HEK293T (cell line): ENCODE measurements at regions not wholly inside any gene's neighbourhood (a gene's known extent, or its start where the extent isn't known, plus 50 kb on each side); places are given as distances from the start of the nearest gene placed in this dataset.
"Not testable (repeated sequence)": the region's sequence is repeated elsewhere in the genome, so short reads cannot be mapped to it uniquely, and the experiment has no call there.

Experiments used
- CTCF ChIA-PET: fragments of 350-600 bp; formaldehyde crosslinking; extraction: SDS; loops from one replicate; lab custom pipeline; 2021; ENCODE audit warnings: antibody characterized with exemption, inconsistent platforms; lab: Yijun Ruan, JAX
- POLR2A ChIA-PET: fragments of 350-600 bp; formaldehyde crosslinking; extraction: SDS; loops from one replicate; lab custom pipeline; 2020; ENCODE audit warnings: antibody characterized with exemption, inconsistent platforms; lab: Yijun Ruan, JAX
- DNase-seq: peaks from one replicate; pipeline ENCODE4 v3.0.0; 2012; ENCODE audit warnings: mixed read lengths; ENCODE audit errors: extremely low spot score
- ARNT ChIP-seq: fragments of 450-650 bp; IDR thresholded peaks from 2 replicates; pipeline ENCODE4 v1.6.1; 2017; ENCODE audit warnings: mild to moderate bottlenecking
- BHLHE40 ChIP-seq: fragments of 450-650 bp; IDR thresholded peaks from 2 replicates; pipeline ENCODE4 v1.6.1; 2016; ENCODE audit warnings: mild to moderate bottlenecking, moderate library complexity, borderline replicate concordance
- CTBP1 ChIP-seq: fragments of 450-650 bp; IDR thresholded peaks from 2 replicates; pipeline ENCODE4 v1.6.1; 2016; ENCODE audit warnings: borderline replicate concordance
- ELF4 ChIP-seq: fragments of 450-650 bp; IDR thresholded peaks from 2 replicates; pipeline ENCODE4 v1.6.1; 2017; ENCODE audit warnings: antibody characterized with exemption
- FOXA1 ChIP-seq: fragments of 450-650 bp; IDR thresholded peaks from 2 replicates; pipeline ENCODE4 v1.6.1; 2016; ENCODE audit warnings: mild to moderate bottlenecking
- FOXK2 ChIP-seq: fragments of 450-650 bp; IDR thresholded peaks from 2 replicates; pipeline ENCODE4 v1.6.1; 2016; ENCODE audit warnings: mild to moderate bottlenecking
- FOXM1 ChIP-seq: fragments of 450-650 bp; IDR thresholded peaks from 2 replicates; pipeline ENCODE4 v1.6.1; 2017; ENCODE audit warnings: mild to moderate bottlenecking, borderline replicate concordance
- HDGF ChIP-seq: fragments of 450-650 bp; IDR thresholded peaks from 2 replicates; pipeline ENCODE4 v1.6.1; 2017; ENCODE audit warnings: antibody characterized with exemption, borderline replicate concordance
- L3MBTL2 ChIP-seq: fragments of 450-650 bp; conservative IDR thresholded peaks from 2 replicates; pipeline ENCODE4 v1.6.1; 2016; ENCODE audit warnings: mild to moderate bottlenecking
- LEF1 ChIP-seq: fragments of 450-650 bp; IDR thresholded peaks from 2 replicates; pipeline ENCODE4 v1.6.1; 2017; ENCODE audit warnings: mild to moderate bottlenecking, borderline replicate concordance
- NFRKB ChIP-seq: fragments of 450-650 bp; IDR thresholded peaks from 2 replicates; pipeline ENCODE4 v1.6.1; 2016; ENCODE audit warnings: mild to moderate bottlenecking, moderate library complexity
- SP1 ChIP-seq: fragments of 450-650 bp; IDR thresholded peaks from 2 replicates; pipeline ENCODE4 v1.6.1; 2017
- SUZ12 ChIP-seq: fragments of 450-650 bp; IDR thresholded peaks from 2 replicates; pipeline ENCODE4 v1.6.1; 2016; ENCODE audit warnings: mild to moderate bottlenecking
- TARDBP ChIP-seq: fragments of 450-650 bp; IDR thresholded peaks from 2 replicates; pipeline ENCODE4 v1.6.1; 2016
- ZNF384 ChIP-seq: fragments of 450-650 bp; IDR thresholded peaks from 2 replicates; pipeline ENCODE4 v1.6.1; 2016
- TF ChIP-seq, protein P1 (sequence below): fragments of 450-650 bp; IDR thresholded peaks from 2 replicates; pipeline ENCODE4 v1.6.1; 2016

GRCh38 chr4:85107553-85107952 is 141.1 kb upstream of the WDFY3 start:
- ChIA-PET POLR2A (no interaction called here), CTCF (interaction anchor here (1.0 kb wide), 1 partner anchor 40 kb away, joined by 3 read pairs; no protein-coding TSS in a partner anchor)
- no peak for DNase-seq
- TF ChIP-seq FOXA1 (no peak), LEF1 (no peak)

GRCh38 chr4:85113706-85114105 is 147.2 kb upstream of the WDFY3 start:
- TF ChIP-seq BHLHE40, result no peak
- TF ChIP-seq FOXK2, result no peak
- no peak for TF ChIP-seq SUZ12
- ChIA-PET POLR2A (no interaction called here), CTCF (no interaction called here)
- DNase-seq, result no peak

DNA sequence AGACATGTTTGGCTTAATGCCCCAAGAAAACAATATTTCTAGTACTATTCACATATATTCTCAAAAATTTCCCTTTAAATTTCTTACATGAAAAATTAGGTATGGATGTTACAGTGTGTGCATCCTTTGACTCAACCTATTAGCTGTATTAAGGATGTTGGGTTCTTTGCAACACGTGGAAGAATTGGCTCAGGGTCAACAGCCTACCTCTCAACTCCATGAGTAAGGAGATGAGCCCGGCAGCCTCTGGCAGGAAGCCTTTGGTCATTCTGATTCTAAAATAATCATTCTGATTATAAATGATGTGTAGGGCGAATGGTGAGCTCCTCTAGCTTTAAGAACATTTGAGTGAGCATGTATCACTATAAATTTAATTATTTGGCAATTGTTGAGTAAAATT is 148.0 kb upstream of the WDFY3 start:
- DNase-seq, result no peak
- no peak for TF ChIP-seq CTBP1
- TF ChIP-seq FOXA1, result no peak
- TF ChIP-seq ARNT, result no peak
- TF ChIP-seq NFRKB, result no peak
- CTCF ChIA-PET, result no interaction called here
- POLR2A ChIA-PET, result no interaction called here

DNA sequence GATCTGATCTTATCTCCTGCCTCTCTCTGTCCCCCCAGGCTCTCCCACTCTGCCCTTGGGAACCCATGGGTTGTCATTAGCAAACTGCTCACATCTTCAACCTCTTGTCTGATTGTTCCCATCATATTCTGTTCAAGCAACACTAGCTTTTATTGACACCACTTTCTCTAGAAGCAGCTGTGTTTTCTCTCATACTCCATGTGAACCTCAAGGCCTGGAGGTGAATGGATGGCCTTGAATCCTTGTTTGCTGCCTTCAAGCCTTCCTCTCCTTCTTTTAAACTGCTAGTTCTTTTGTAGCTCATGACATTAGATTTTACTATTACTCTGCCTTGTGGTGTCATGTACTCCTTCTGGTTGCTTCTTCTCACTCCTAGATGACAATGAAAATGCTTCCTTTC is 149.5 kb upstream of the WDFY3 start:
- POLR2A ChIA-PET, result no interaction called here
- no peak for DNase-seq
- CTCF ChIA-PET, result no interaction called here
- TF ChIP-seq SP1 (no peak), NFRKB (no peak), LEF1 (no peak), SUZ12 (no peak), FOXA1 (no peak), FOXM1 (no peak), HDGF (no peak), L3MBTL2 (no peak)
- TF ChIP-seq, protein P1, sequence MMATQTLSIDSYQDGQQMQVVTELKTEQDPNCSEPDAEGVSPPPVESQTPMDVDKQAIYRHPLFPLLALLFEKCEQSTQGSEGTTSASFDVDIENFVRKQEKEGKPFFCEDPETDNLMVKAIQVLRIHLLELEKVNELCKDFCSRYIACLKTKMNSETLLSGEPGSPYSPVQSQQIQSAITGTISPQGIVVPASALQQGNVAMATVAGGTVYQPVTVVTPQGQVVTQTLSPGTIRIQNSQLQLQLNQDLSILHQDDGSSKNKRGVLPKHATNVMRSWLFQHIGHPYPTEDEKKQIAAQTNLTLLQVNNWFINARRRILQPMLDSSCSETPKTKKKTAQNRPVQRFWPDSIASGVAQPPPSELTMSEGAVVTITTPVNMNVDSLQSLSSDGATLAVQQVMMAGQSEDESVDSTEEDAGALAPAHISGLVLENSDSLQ, result no peak

- POLR2A ChIA-PET, result no interaction called here
- CTCF ChIA-PET, result no interaction called here
- TF ChIP-seq NFRKB (no peak), BHLHE40 (no peak), FOXA1 (no peak), L3MBTL2 (no peak), FOXK2 (no peak), LEF1 (no peak), CTBP1 (no peak), FOXM1 (no peak), SP1 (no peak)
- DNase-seq, result no peak
These were observed 159.2 kb upstream of the WDFY3 start for GRCh38 chr4:85125688-85126087.

- CTCF ChIA-PET, result no interaction called here
- POLR2A ChIA-PET, result no interaction called here
These were observed 160.6 kb upstream of the WDFY3 start for GRCh38 chr4:85126991-85127591.

GRCh38 chr4:85127653-85128052 is 161.2 kb upstream of the WDFY3 start:
- POLR2A ChIA-PET, result no interaction called here
- DNase-seq, result peak; percentile 82
- CTCF ChIA-PET, result no interaction called here
- TF ChIP-seq LEF1 (no peak), L3MBTL2 (peak; percentile 31; the same call in 1 of the 2 replicates), ZNF384 (peak; percentile 96), FOXM1 (no peak)

More at GRCh38 chr4:85126991-85127591, 160.6 kb upstream of the WDFY3 start:
- no peak for DNase-seq
- TF ChIP-seq TARDBP (no peak), SUZ12 (no peak), L3MBTL2 (no peak), ELF4 (no peak), BHLHE40 (no peak)

GRCh38 chr4:85128246-85129204 is 162.0 kb upstream of the WDFY3 start:
- ChIA-PET POLR2A (no interaction called here), CTCF (no interaction called here)
- TF ChIP-seq FOXA1 (no peak), BHLHE40 (no peak), ELF4 (no peak), LEF1 (no peak), SP1 (no peak), TARDBP (no peak), NFRKB (no peak), FOXM1 (no peak), L3MBTL2 (no peak), FOXK2 (no peak), ARNT (no peak), CTBP1 (no peak), SUZ12 (no peak), ZNF384 (no peak), HDGF (no peak)
- TF ChIP-seq, protein P1, result no peak
- no peak for DNase-seq

GRCh38 chr4:85129354-85130125 is 163.1 kb upstream of the WDFY3 start:
- CTCF ChIA-PET, DNase-seq, POLR2A ChIA-PET: not testable (repeated sequence)
